BJ (cell line): ENCODE measurements at regions not wholly inside any gene's neighbourhood (a gene's known extent, or its start where the extent isn't known, plus 50 kb on each side); places are given as distances from the start of the nearest gene placed in this dataset.

Experiments
- CTCF ChIA-PET: fragments of 350-600 bp; formaldehyde crosslinking; extraction: SDS; loops from one replicate; lab custom pipeline; 2021; ENCODE audit warnings: antibody characterized with exemption, inconsistent platforms; lab: Yijun Ruan, JAX
- POLR2A ChIA-PET: fragments of 300-600 bp; sonication (Branson Sonifier 250); formaldehyde crosslinking; extraction: SDS; loops from one replicate; lab custom pipeline; 2021; ENCODE audit warnings: antibody characterized with exemption; lab: Charles Lee
- DNase-seq: peaks from one replicate; pipeline ENCODE4 v3.0.0-alpha.2; 2011; ENCODE audit warnings: low read depth
- H3K27me3 ChIP-seq: 2 replicates; pipeline ENCODE4 v1.6.0; 2011; ENCODE audit warnings: low read length; ENCODE audit not compliant: control insufficient read depth, insufficient read depth
- H3K36me3 ChIP-seq: 2 replicates; pipeline ENCODE4 v1.5.1; 2011; ENCODE audit warnings: low read length; ENCODE audit not compliant: control insufficient read depth, insufficient read depth
- H3K4me3 ChIP-seq: 2 replicates; pipeline ENCODE4 v1.5.1; 2011; ENCODE audit warnings: low read depth, mild to moderate bottlenecking, control low read depth, low read length
- CTCF ChIP-seq: IDR thresholded peaks from 2 replicates; pipeline ENCODE4 v1.5.1; 2011; ENCODE audit warnings: low read depth, mild to moderate bottlenecking, control low read depth, inconsistent platforms, low read length, moderate library complexity; ENCODE audit not compliant: insufficient read depth

- no peak for TF ChIP-seq CTCF
- ChIA-PET POLR2A (no interaction called here), CTCF (no interaction called here)
- H3K36me3 ChIP-seq: no peaks in the 10 kb centered on the region
- H3K4me3 ChIP-seq: no peak overlapping the region
- H3K27me3 ChIP-seq: no peaks in the 10 kb centered on the region
- DNase-seq: no peak
These were observed 67.3 kb upstream of the PCSK5 start for GRCh38 chr9:75823151-75823550.

- no peak for TF ChIP-seq CTCF
- POLR2A ChIA-PET: no interaction called here
- no peak for DNase-seq
- Histone ChIP-seq H3K4me3 (no peak overlapping the region), H3K36me3 (no peaks in the 10 kb centered on the region), H3K27me3 (no peaks in the 10 kb centered on the region)
- CTCF ChIA-PET: no interaction called here
These were observed 65.5 kb upstream of the PCSK5 start for GRCh38 chr9:75824816-75825568.

GRCh38 chr9:75826314-75826713, 64.2 kb upstream of the PCSK5 start:
- no peak for DNase-seq
- CTCF ChIA-PET: no interaction called here
- Histone ChIP-seq H3K4me3 (no peak overlapping the region), H3K27me3 (no peaks in the 10 kb centered on the region), H3K36me3 (no peaks in the 10 kb centered on the region)
- TF ChIP-seq CTCF: no peak
- POLR2A ChIA-PET: no interaction called here

- Histone ChIP-seq H3K27me3 (no peaks in the 10 kb centered on the region), H3K36me3 (no peaks in the 10 kb centered on the region), H3K4me3 (no peak overlapping the region)
- CTCF ChIA-PET: interaction anchor here (0.6 kb wide), 1 partner anchor 11 kb away, joined by 3 read pairs; no protein-coding TSS in a partner anchor
- no peak for DNase-seq
- no peak for TF ChIP-seq CTCF
- POLR2A ChIA-PET: no interaction called here
These were observed 60.2 kb upstream of the PCSK5 start for GRCh38 chr9:75830303-75830702.

- no peak overlapping the region for H3K4me3 ChIP-seq
- TF ChIP-seq CTCF: no peak
- ChIA-PET POLR2A (no interaction called here), CTCF (interaction anchor here (0.6 kb wide), 1 partner anchor 58 kb away, joined by 3 read pairs; no protein-coding TSS in a partner anchor)
- no peak for DNase-seq
- no peaks in the 10 kb centered on the region for H3K27me3 ChIP-seq
- no peaks in the 10 kb centered on the region for H3K36me3 ChIP-seq
These were observed 56.7 kb upstream of the PCSK5 start for GRCh38 chr9:75833778-75834177.
